ENCODE measurements at regions not wholly inside any gene's neighbourhood (a gene's known extent, or its start where the extent isn't known, plus 50 kb on each side); places are given as distances from the start of the nearest gene placed in this dataset.
"Not testable (repeated sequence)": the region's sequence is repeated elsewhere in the genome, so short reads cannot be mapped to it uniquely, and the experiment has no call there.

DNA sequence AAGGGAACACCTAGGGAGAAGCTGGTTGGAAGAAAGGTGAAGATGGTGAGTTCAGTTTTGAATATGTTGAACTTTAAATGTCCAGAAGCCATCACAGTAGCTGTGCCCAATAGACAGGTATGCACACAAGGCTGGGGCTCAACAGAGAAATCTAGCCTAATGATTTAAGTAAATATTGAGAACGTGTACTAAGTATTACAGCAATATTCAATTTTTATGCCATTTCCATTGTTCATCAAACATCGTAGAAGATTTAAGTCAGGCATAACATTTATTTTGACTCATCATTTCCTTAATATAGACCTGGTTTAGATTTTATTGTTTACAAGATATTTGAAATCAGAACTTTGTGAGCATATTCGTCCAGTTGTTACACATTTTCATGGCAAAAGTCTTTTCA lies 116.4 kb downstream of the HPGD start:
- Histone ChIP-seq H3K36me3 (no peaks in the 10 kb centered on the region), H3K4me3 (no peak overlapping the region), H3K27me3 (no peaks in the 10 kb centered on the region), H3K9me3 (no peaks in the 10 kb centered on the region), H3K27ac (no peak overlapping the region), H3K4me1 (no peaks in the 10 kb centered on the region)
- intact Hi-C loops (cut with DNase I), result no loop called here
- DNase-seq (no peak), ATAC-seq (no peak)
- TF ChIP-seq, protein P1, sequence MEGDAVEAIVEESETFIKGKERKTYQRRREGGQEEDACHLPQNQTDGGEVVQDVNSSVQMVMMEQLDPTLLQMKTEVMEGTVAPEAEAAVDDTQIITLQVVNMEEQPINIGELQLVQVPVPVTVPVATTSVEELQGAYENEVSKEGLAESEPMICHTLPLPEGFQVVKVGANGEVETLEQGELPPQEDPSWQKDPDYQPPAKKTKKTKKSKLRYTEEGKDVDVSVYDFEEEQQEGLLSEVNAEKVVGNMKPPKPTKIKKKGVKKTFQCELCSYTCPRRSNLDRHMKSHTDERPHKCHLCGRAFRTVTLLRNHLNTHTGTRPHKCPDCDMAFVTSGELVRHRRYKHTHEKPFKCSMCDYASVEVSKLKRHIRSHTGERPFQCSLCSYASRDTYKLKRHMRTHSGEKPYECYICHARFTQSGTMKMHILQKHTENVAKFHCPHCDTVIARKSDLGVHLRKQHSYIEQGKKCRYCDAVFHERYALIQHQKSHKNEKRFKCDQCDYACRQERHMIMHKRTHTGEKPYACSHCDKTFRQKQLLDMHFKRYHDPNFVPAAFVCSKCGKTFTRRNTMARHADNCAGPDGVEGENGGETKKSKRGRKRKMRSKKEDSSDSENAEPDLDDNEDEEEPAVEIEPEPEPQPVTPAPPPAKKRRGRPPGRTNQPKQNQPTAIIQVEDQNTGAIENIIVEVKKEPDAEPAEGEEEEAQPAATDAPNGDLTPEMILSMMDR (IDR thresholded peaks at IDR 0.05), result no peak

- Histone ChIP-seq H3K4me1 (no peaks in the 10 kb centered on the region), H3K27me3 (no peaks in the 10 kb centered on the region), H3K4me3 (no peak overlapping the region), H3K36me3 (no peaks in the 10 kb centered on the region), H3K9me3 (no peaks in the 10 kb centered on the region), H3K27ac (no peak overlapping the region)
- intact Hi-C loops (cut with DNase I), result no loop called here
- TF ChIP-seq, protein P1 (IDR thresholded peaks at IDR 0.05), result no peak
- DNase-seq (no peak), ATAC-seq (no peak)
Measured at GRCh38 chr4:174404677-174405076, 117.6 kb downstream of the HPGD start.

DNA sequence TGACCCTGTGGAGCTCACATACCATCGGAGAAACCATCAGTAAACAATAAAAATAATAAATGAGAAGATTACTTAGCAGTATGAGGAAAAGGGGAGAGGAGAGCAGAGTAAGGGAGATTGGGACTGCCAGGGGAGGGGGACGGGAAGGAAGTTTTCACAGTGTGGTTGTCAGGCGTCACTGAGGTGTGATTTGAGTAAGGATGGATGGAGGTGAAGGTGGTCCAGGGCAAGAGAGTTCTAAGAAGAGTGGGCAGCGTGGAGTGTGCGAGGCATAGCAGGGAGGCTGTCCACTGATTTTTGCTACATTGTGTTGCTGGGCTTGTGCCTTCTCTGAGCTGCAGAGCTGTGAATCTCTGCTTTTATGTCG lies 119.1 kb downstream of the HPGD start:
- TF ChIP-seq, protein P1 (IDR thresholded peaks at IDR 0.05), result no peak
- no peak overlapping the region for H3K27ac ChIP-seq
- intact Hi-C loops (cut with DNase I), result no loop called here

GRCh38 chr4:174402470-174403176 lies 118.9 kb downstream of the CEP44 start:
- Histone ChIP-seq H3K27me3 (no peaks in the 10 kb centered on the region), H3K4me1 (no peaks in the 10 kb centered on the region), H3K4me3 (no peak overlapping the region), H3K9me3 (no peaks in the 10 kb centered on the region), H3K36me3 (no peaks in the 10 kb centered on the region), H3K27ac (no peak overlapping the region)
- DNase-seq (no peak), ATAC-seq (no peak)
- TF ChIP-seq, protein P1 (IDR thresholded peaks at IDR 0.05), result no peak
- intact Hi-C loops (cut with DNase I), result no loop called here

More for the DNA sequence above, 119.1 kb downstream of the HPGD start:
- H3K9me3 ChIP-seq, result no peaks in the 10 kb centered on the region
- no peaks in the 10 kb centered on the region for H3K27me3 ChIP-seq
- H3K4me3 ChIP-seq, result no peak overlapping the region
- H3K36me3 ChIP-seq, result no peaks in the 10 kb centered on the region
- no peak for DNase-seq
- no peak for ATAC-seq
- H3K4me1 ChIP-seq, result no peaks in the 10 kb centered on the region

DNA sequence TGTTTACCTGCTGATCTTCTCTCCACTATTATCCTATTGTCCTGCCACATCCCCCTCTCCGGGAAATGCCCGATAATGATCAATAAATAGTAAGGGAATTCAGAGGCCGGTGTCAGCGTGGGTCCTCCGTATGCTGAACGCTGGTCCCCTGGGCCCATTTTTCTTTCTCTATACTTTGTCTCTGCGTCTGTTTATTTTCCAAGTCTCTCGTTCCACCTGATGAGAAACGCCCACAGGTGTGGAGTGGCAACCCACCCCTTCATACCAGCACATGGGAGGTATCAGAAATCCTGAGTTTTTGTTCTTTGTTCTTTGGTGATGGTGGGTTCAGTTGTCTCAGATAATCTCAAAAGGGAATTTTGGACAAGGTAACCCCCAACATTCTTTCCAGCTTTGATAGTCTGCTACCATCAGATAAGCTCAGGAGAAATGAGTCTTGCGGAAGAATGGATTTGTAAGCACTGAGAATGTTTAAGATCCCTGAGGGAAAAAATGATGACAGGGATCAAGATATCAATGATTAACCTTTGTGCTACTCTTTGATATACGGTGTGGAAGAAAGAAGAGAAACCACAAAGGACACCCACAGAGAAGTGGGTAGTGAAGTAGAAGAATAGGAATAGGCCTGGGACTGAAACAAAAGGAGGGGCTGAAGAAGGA lies 117.9 kb downstream of the CEP44 start:
- Histone ChIP-seq H3K27me3 (no peaks in the 10 kb centered on the region), H3K4me3 (no peak overlapping the region), H3K36me3 (no peaks in the 10 kb centered on the region), H3K4me1 (no peaks in the 10 kb centered on the region), H3K9me3 (no peaks in the 10 kb centered on the region), H3K27ac (no peak overlapping the region)
- ATAC-seq (no peak), DNase-seq (no peak)
- intact Hi-C loops (cut with DNase I), result no loop called here
- TF ChIP-seq, protein P1 (IDR thresholded peaks at IDR 0.05), result no peak

GRCh38 chr4:174400603-174401302 lies 117.0 kb downstream of the CEP44 start:
- DNase-seq; intact Hi-C loops (cut with DNase I); H3K27me3 ChIP-seq; ATAC-seq; H3K36me3 ChIP-seq; H3K27ac ChIP-seq; H3K9me3 ChIP-seq; H3K4me3 ChIP-seq; H3K4me1 ChIP-seq: not testable (repeated sequence)

Data from upper lobe of right lung (tissue), 1 donor.